ENCODE measurements at regions not wholly inside any gene's neighbourhood (a gene's known extent, or its start where the extent isn't known, plus 50 kb on each side); places are given as distances from the start of the nearest gene placed in this dataset.

- no peak for DNase-seq
- no peak for ATAC-seq
Observed at GRCh38 chr2:199025146-199025545, 432.6 kb downstream of the SATB2 start.

GRCh38 chr2:199024224-199024623 is 433.5 kb downstream of the SATB2 start:
- ATAC-seq = no peak
- DNase-seq = no peak

- DNase-seq (no peak), ATAC-seq (no peak)
Observed at GRCh38 chr2:199019898-199020507, 437.7 kb downstream of the SATB2 start.

- DNase-seq = no peak
- no peak for ATAC-seq
Observed at GRCh38 chr2:199018826-199019225, 438.9 kb downstream of the SATB2 start.

DNA sequence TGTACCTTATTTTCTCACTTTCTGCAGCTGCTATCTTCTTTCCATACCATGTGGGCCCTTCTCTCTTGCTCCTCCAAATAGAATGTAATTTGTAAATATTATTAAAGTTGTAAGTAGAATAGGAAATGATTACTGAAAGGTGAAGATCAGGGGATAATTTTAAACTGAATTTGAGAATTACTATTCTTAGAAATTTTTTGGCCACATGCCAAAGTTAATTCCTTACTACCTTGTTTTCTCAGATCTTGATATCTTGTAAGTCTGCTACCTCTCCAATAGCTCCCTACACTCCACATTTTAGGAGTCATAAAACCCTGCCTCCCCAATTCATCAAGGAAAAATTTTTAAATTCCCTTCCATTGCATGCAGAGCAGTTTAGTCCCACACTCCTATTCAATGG is 442.7 kb downstream of the SATB2 start:
- DNase-seq (no peak), ATAC-seq (no peak)

DNA sequence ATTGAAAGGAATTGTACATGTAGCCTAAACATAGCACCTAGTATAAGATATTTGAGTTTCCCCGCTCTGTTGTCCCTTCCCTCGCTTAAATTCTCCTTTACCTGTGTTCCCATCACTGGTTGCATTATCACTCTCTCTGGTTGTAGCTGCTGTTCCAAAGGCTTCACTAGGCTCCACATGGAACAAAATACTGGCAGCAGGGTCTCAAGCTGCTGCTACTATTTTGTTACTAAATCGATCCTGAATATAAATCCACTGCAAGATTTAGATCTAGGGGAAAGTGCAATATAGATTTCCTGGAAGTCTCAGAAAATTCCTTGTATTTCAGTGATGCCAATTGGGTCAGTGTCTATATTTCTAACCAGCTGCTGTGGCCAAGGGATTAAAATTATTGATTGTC is 443.5 kb downstream of the SATB2 start:
- ATAC-seq (no peak), DNase-seq (no peak)

DNA sequence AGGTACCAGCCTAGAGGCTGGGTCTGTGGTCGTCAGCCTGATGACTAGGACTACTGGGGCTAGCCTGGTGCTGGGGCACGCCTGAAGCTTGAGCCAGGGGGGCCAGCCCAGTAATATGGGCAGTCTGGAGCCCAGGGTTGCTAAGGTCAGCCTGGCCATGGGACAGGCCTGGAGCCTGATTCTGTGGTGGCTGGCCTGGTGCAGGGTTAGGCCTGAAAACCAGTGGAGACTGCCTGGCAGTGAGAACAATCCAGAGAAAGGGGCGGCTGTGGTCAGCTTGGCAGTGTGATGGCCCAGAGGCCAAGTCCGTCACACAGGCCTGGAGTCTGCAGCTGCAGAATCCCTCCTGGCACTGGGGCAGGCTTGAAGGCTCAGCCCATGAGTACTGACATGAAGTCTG is 445.8 kb downstream of the SATB2 start:
- ATAC-seq (no peak), DNase-seq (no peak)

DNA sequence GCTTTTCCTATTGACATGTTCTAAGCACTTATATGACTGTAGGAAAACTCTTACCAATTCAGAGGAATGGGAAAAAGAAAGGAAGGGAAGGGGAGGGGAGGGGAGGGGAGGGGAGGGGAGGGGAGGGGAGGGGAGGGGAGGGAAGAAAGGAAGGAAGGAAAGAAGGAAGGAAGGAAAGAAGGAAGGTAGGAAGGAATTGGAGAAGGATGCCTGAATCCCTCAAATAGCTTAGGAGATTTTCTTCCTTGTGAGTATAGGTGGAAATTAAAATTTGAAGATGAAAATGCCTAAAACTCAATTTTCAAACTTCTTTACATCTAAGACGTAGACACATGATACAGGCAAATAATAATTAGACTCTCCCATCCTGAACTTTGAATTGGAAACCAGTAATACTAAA is 463.1 kb downstream of the SATB2 start:
- ATAC-seq (no peak), DNase-seq (no peak)

GRCh38 chr2:198991431-198991830 is 466.3 kb downstream of the SATB2 start:
- ATAC-seq = no peak
- DNase-seq = no peak

GRCh38 chr2:198975779-198976178 is 482.0 kb downstream of the SATB2 start:
- ATAC-seq (no peak), DNase-seq (no peak)

DNA sequence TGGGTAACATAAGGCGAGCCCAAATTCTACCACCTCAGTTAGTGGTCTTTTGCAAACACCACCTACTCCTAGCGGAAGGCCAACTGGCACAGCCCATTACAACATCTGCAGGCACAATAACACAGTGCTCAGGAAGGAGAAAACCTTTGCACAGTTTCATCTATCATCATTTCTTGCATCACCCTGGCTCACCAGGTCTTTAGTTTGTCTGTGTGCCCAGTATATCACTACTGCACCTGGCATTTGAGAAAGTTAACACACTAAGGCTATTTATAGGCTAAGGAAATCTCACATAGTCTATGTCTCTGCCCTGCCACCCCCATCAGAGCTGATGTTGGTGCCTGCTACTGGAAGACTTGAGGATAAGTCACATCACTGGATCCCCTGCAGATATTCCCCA is 484.0 kb downstream of the SATB2 start:
- no peak for DNase-seq
- ATAC-seq = no peak

DNA sequence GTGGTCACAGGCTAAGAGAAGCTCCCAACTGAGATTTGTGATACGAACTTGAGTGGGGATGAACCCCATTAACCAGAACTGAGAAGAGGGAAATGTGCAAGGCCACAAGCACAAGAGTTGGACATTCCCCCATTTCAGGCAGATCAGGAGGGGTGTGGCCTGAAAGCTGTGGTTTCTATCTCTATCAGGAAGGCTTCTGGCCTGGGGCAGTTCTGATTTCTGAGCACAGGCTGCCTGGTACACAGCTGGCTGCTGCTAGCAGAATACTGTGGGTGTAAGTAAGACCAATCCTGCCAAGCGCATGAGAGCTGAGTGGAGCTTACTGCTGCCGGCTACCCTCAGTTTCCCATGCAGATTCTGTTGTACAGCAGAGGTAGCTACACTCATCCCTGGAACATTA is 484.6 kb downstream of the SATB2 start:
- ATAC-seq (no peak), DNase-seq (no peak)

GRCh38 chr2:198968545-198968944 is 489.2 kb downstream of the SATB2 start:
- DNase-seq = no peak
- no peak for ATAC-seq

DNA sequence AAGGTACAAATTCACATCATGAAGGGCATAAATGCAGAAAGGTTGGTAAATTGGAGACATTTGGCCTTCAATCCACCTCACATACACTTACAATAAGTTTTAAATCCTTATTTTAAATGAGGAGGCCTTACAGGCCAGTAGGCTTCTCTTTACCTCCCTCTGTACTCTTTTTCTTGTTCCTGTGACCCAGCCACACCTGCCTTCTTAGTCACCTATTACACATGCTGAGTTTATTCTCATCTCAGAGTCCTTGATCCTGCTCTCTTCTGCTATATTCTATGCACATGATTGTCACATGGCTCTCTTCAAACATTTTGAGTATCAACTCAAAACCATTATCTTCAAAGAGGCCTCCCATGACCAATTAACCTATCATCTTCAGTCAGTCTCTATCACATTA is 491.5 kb downstream of the SATB2 start:
- ATAC-seq (no peak), DNase-seq (no peak)

GRCh38 chr2:198961547-198961946 is 496.2 kb downstream of the SATB2 start:
- no peak for DNase-seq
- no peak for ATAC-seq

- DNase-seq = no peak
- ATAC-seq = no peak
Observed at GRCh38 chr2:198957181-198957580, 500.6 kb downstream of the SATB2 start.

DNA sequence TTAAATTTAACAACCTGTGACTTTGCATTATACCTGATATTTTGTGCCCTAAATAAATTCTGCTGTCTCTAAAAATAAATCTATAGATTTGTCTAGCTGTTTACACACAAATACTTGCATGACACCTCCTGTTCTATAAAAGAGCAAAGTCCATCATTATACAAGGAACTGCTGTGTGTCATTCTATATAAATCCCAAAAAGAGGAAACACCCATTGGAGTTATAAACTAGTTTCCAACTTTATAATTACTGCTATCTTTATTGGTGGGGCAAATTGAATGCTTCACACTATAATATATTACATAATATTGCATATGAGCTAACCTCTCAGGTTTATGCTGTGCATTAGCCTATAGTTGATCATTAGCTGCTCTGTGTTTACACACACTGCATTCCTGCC is 504.4 kb downstream of the SATB2 start:
- ATAC-seq = no peak
- no peak for DNase-seq

GRCh38 chr2:198950803-198951202 is 506.9 kb downstream of the SATB2 start:
- DNase-seq (no peak), ATAC-seq (no peak)

DNA sequence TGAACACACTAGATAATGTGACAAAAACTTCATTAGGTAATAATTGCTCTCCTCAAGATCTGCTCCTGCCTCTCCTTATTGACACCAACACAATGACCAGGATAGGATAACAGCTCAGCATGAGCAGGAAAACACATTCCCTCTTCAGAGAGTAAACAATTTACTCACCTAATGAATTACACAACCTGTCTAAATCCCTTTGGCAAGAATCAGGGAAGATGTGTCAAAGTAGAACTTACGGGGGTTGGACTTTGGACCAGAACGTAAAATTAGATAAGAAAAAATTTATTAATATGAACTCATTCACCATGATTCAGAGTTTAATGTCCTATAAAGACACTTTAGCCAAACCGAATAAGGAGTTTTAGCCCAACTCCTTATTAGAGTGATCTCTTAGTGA is 512.2 kb downstream of the SATB2 start:
- DNase-seq (no peak), ATAC-seq (no peak)

GRCh38 chr2:198930170-198930569 is 527.6 kb downstream of the SATB2 start:
- no peak for ATAC-seq
- no peak for DNase-seq

GRCh38 chr2:198928026-198928425 is 529.7 kb downstream of the SATB2 start:
- no peak for ATAC-seq
- DNase-seq = no peak

DNA sequence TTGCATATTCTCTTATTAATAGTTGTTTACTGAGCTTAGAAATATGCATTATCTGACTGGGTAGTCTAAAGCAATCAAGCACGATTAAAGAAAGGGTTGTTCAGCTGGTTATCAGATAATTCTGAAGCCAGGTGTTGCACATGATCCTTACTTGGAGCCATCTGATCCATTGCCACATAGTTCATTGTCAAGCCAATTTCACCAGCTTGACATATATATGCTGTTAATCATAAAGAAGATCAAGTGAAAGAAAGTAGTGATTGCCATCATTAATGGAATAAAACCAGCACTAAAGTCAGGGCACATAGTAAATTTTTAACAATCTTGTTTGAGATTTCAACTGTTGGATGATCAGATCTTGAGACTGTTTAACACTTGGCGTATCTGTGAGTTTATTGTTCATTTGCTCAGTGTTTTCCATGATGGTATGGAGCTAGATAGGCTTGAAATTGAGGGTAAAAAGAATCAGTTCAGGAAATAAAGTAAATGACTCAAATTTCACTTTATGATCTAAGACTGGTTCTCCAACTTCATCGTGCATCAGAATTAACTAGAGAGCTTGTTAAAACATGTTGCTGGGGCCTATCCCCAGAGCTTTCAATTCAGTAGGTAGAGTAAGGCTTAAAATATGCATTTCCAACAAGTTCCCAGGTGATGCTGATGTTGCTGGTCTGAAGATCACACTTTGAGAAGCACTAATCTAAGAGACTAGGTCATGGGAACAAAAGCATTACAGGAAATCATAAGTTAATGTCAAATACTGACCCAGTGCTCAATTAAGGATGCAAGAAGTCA is 539.6 kb downstream of the SATB2 start:
- DNase-seq (no peak), ATAC-seq (no peak)

DNA sequence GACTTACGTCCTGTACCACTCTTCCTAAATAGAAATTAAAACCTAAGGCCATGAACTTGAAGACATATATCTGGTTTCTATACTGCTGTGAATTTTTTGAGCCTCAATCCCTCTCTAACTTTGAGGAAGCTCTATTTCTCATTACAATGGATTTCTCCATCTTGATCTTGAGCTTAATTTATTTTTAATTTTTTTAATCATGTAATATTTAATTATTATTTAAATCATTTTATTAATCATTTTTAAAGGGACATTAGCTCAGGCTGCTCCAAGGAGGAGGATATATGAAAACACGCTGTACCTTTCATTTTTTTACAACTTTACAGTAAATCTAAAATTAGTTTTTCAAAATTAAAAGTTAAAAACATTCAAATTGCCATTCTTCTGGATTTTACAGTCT is 540.5 kb downstream of the SATB2 start:
- ATAC-seq (no peak), DNase-seq (no peak)

GRCh38 chr2:198916548-198917080 is 541.1 kb downstream of the SATB2 start:
- DNase-seq = no peak

More at GRCh38 chr2:198916548-198917080, 541.1 kb downstream of the SATB2 start:
- ATAC-seq = no peak

All from stimulated activated naive CD8-positive, alpha-beta T cell treated with anti-CD3 and anti-CD28 coated beads, Interleukin-15, Interleukin-2, amounts not matched to agents 100 U/mL and 50 U/mL, for 24 hours (primary cell).